ENCODE measurements at regions not wholly inside any gene's neighbourhood (a gene's known extent, or its start where the extent isn't known, plus 50 kb on each side); places are given as distances from the start of the nearest gene placed in this dataset.

- Histone ChIP-seq H3K27ac (no peak overlapping the region), H3K36me3 (no peaks in the 10 kb centered on the region), H3K9me3 (no peaks in the 10 kb centered on the region), H3K4me1 (peaks cover 0 to 5% of the 10 kb centered on the region in 2 donors), H3K27me3 (no peaks in the 10 kb centered on the region), H3K4me3 (no peak overlapping the region)
- DNase-seq (no peak), ATAC-seq (no peak)
- TF ChIP-seq, protein P1, sequence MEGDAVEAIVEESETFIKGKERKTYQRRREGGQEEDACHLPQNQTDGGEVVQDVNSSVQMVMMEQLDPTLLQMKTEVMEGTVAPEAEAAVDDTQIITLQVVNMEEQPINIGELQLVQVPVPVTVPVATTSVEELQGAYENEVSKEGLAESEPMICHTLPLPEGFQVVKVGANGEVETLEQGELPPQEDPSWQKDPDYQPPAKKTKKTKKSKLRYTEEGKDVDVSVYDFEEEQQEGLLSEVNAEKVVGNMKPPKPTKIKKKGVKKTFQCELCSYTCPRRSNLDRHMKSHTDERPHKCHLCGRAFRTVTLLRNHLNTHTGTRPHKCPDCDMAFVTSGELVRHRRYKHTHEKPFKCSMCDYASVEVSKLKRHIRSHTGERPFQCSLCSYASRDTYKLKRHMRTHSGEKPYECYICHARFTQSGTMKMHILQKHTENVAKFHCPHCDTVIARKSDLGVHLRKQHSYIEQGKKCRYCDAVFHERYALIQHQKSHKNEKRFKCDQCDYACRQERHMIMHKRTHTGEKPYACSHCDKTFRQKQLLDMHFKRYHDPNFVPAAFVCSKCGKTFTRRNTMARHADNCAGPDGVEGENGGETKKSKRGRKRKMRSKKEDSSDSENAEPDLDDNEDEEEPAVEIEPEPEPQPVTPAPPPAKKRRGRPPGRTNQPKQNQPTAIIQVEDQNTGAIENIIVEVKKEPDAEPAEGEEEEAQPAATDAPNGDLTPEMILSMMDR (IDR thresholded peaks at IDR 0.05) = no peak
- intact Hi-C loops (cut with DNase I) = no loop called here
Observed at GRCh38 chr2:19231625-19232024, 126.8 kb downstream of the OSR1 start.

GRCh38 chr2:19230626-19231025, 127.8 kb downstream of the OSR1 start:
- H3K4me1 ChIP-seq = peaks cover 0 to 5% of the 10 kb centered on the region in 2 donors
- intact Hi-C loops (cut with DNase I) = no loop called here
- H3K4me3 ChIP-seq = no peak overlapping the region
- H3K27me3 ChIP-seq = no peaks in the 10 kb centered on the region
- ATAC-seq = no peak
- H3K27ac ChIP-seq = no peak overlapping the region
- peak in 1 of 4 donors; percentile 18 for DNase-seq
- no peaks in the 10 kb centered on the region for H3K36me3 ChIP-seq
- no peaks in the 10 kb centered on the region for H3K9me3 ChIP-seq
- TF ChIP-seq, protein P1 (IDR thresholded peaks at IDR 0.05) = no peak

DNA sequence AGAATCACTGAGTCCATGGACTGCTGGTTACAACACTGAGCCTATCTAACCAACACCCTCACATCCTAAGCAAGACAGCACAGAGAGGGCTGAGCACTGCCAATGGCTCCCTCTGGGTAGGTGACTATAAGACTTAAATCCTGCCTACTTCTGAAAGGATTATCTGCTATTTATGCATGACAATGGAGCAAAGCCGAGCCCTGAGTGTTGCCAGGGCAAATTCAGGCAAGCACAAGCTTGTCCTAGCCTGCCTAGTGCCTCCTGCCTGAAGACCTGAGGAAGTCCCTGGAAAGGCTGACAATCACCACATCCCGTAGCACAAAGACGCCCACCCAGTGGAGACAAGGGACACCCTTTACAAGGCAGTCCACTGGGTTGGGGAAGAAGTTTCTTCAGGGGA, 129.7 kb downstream of the OSR1 start:
- Histone ChIP-seq H3K36me3 (no peaks in the 10 kb centered on the region), H3K27me3 (no peaks in the 10 kb centered on the region), H3K4me3 (no peak overlapping the region), H3K4me1 (no peaks in the 10 kb centered on the region), H3K9me3 (no peaks in the 10 kb centered on the region), H3K27ac (no peak overlapping the region)
- ATAC-seq (no peak), DNase-seq (no peak)
- TF ChIP-seq, protein P1 (IDR thresholded peaks at IDR 0.05) = no peak
- intact Hi-C loops (cut with DNase I) = no loop called here

- DNase-seq (no peak), ATAC-seq (no peak)
- no peaks in the 10 kb centered on the region for H3K36me3 ChIP-seq
- no peaks in the 10 kb centered on the region for H3K4me1 ChIP-seq
- H3K4me3 ChIP-seq = no peak overlapping the region
- intact Hi-C loops (cut with DNase I) = no loop called here
- H3K27me3 ChIP-seq = no peaks in the 10 kb centered on the region
- H3K27ac ChIP-seq = no peak overlapping the region
- no peaks in the 10 kb centered on the region for H3K9me3 ChIP-seq
- TF ChIP-seq, protein P1 (IDR thresholded peaks at IDR 0.05) = no peak
Observed at GRCh38 chr2:19228181-19228593, 130.2 kb downstream of the OSR1 start.

DNA sequence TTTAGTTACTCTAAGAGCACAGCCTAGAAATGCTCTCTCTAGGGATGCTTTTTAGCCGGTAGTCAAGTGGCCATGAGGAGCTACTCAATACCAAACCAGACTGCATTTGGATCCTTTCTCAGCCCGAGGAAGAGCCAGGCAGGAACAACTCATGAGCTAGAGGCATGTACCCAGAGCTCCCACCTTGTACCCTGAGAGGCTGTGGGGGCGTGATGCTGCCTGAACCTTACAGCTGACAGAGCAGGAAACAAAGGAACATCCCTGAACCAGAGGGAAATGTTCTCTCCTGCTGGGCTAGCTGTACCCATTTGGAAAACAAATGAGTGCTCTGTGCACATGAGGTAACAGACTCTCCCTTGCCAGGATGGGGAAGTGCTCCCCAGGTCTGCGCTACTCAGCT, 131.6 kb downstream of the OSR1 start:
- no peak for DNase-seq
- Histone ChIP-seq H3K9me3 (no peaks in the 10 kb centered on the region), H3K27ac (no peak overlapping the region), H3K4me1 (no peaks in the 10 kb centered on the region), H3K27me3 (no peaks in the 10 kb centered on the region), H3K36me3 (no peaks in the 10 kb centered on the region), H3K4me3 (no peak overlapping the region)
- no peak for ATAC-seq
- TF ChIP-seq, protein P1 (IDR thresholded peaks at IDR 0.05) = no peak
- intact Hi-C loops (cut with DNase I) = no loop called here
